ENCODE measurements at regions not wholly inside any gene's neighbourhood (a gene's known extent, or its start where the extent isn't known, plus 50 kb on each side); places are given as distances from the start of the nearest gene placed in this dataset.

- FAIRE-seq, result no peak
- in situ Hi-C loops (cut with HindIII; ENCODE audit: extremely low pct_ligation_motif_present, low pct_unique_long_range_greater_than_20kb), result no loop called here
- TF ChIP-seq CREB3 (CRISPR knock-in tag; IDR thresholded peaks at IDR 0.05) (no peak), ISX (CRISPR knock-in tag; conservative IDR thresholded peaks at IDR 0.05) (no peak), PAXIP1 (CRISPR knock-in tag; conservative IDR thresholded peaks at IDR 0.05) (no peak), ERF (CRISPR knock-in tag; IDR thresholded peaks at IDR 0.05) (no peak), ZSCAN21 (CRISPR knock-in tag; IDR thresholded peaks at IDR 0.05; ENCODE audit: borderline replicate concordance) (no peak), ZNF766 (CRISPR knock-in tag; IDR thresholded peaks at IDR 0.05; ENCODE audit: borderline replicate concordance) (no peak), AFF4 (CRISPR knock-in tag; IDR thresholded peaks at IDR 0.05) (no peak), IKZF1 (IDR thresholded peaks at IDR 0.05) (no peak), ZNF207 (IDR thresholded peaks at IDR 0.05; ENCODE audit: borderline replicate concordance) (no peak), ZNF800 (CRISPR knock-in tag; IDR thresholded peaks at IDR 0.05) (no peak), ZNF235 (CRISPR knock-in tag; IDR thresholded peaks at IDR 0.05; ENCODE audit: borderline replicate concordance) (no peak), TOE1 (CRISPR knock-in tag; IDR thresholded peaks at IDR 0.05) (no peak), TFDP2 (CRISPR knock-in tag; IDR thresholded peaks at IDR 0.05) (no peak), FOXK1 (CRISPR knock-in tag; IDR thresholded peaks at IDR 0.05; ENCODE audit: borderline replicate concordance, low read depth) (no peak), ZNF615 (CRISPR knock-in tag; IDR thresholded peaks at IDR 0.05; ENCODE audit: borderline replicate concordance) (no peak)
Measured at GRCh38 chrX:63581906-63582305, 203.1 kb downstream of the ARHGEF9 start.

More at GRCh38 chrX:63581906-63582305, 203.1 kb downstream of the ARHGEF9 start:
- Histone ChIP-seq H3K4me1 (ENCODE audit: insufficient read depth, low read length) (no peaks in the 10 kb centered on the region), H3K4me2 (ENCODE audit: low read depth, low read length) (no peak overlapping the region), H3K9ac (ENCODE audit: insufficient read depth, low read depth, low read length) (no peak overlapping the region), H3K79me2 (ENCODE audit: insufficient read depth, low read length) (no peaks in the 10 kb centered on the region), H4K20me1 (ENCODE audit: insufficient read depth, low read length) (no peaks in the 10 kb centered on the region), H3K9me3 (ENCODE audit: low read length) (no peaks in the 10 kb centered on the region), H3K27me3 (ENCODE audit: control insufficient read depth in 1 of 2, insufficient read depth in 2 of 2, low read length in 2 of 2) (no peaks in the 10 kb centered on the region), H3K4me3 (replicated peaks in 1 of 3; ENCODE audit: insufficient read depth in 1 of 3, low read depth in 2 of 3, low read length in 3 of 3) (no peak overlapping the region), H3K27ac (ENCODE audit: extremely low read length, insufficient read depth, low read length) (no peak overlapping the region), H3K36me3 (replicated peaks in 1 of 2; ENCODE audit: control insufficient read depth in 1 of 2, insufficient read depth in 2 of 2, low read length in 2 of 2) (no peaks in the 10 kb centered on the region), H2AFZ (ENCODE audit: low read length) (no peak overlapping the region)
- POLR2A ChIA-PET, result no interaction called here
- ATAC-seq, result no peak
- 0% methylated on average over 1 of the region's 1 CpG for WGBS (ENCODE audit: low lambda C conversion rate)
- no TSS peak for BruUV-seq (replicated peaks)
- no peak for DNase-seq (ENCODE audit: low spot score)
- CTCF ChIA-PET (ENCODE audit: low intra/inter-chr PET ratio, low total read pairs), result no interaction called here
- intact Hi-C loops (cut with micrococcal nuclease; ENCODE audit: unreplicated experiment), result no loop called here

Measured in HepG2 (cell line).